Sigmoid colon (tissue), 3 donors: ENCODE measurements at regions not wholly inside any gene's neighbourhood (a gene's known extent, or its start where the extent isn't known, plus 50 kb on each side); places are given as distances from the start of the nearest gene placed in this dataset.

ENCODE experiments used
- POLR2A ChIP-seq, 2 donors: fragments of 450-650 bp; IDR thresholded peaks; one replicate each; pipeline ENCODE4 v1.6.1; 2016; ENCODE audit warnings: antibody characterized with exemption in 2 of 2, mild to moderate bottlenecking in 2 of 2, moderate library complexity in 2 of 2
- TF ChIP-seq, protein P1 (sequence below), 4 experiments: fragments of 450-650 bp in 3 of 4; fragments of 200-600 bp in 1 of 4; IDR thresholded peaks; one replicate each; pipeline ENCODE4 v1.5.1; 2016 to 2019; ENCODE audit warnings: antibody characterized with exemption in 4 of 4, mild to moderate bottlenecking in 3 of 4, moderate library complexity in 2 of 4

DNA sequence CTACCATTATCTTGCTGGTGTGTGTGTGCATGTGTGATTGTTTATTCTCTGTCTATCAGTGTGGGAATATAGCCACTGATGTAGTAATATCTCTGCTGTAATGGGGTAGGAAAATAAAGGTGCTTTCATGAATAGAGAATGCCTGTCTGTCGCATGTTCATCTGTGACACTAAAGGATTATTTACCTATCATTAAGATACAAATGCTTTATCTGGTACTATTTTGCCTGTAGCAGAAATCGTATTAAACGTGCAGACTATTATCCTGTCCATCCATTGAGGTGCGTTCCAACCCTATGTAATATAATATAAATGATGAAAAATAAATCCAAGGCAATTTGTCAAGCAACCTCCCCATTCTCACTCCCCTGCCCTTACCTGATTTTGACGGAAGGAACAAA lies 1215.1 kb downstream of the BCL11B start:
- TF ChIP-seq, protein P1, sequence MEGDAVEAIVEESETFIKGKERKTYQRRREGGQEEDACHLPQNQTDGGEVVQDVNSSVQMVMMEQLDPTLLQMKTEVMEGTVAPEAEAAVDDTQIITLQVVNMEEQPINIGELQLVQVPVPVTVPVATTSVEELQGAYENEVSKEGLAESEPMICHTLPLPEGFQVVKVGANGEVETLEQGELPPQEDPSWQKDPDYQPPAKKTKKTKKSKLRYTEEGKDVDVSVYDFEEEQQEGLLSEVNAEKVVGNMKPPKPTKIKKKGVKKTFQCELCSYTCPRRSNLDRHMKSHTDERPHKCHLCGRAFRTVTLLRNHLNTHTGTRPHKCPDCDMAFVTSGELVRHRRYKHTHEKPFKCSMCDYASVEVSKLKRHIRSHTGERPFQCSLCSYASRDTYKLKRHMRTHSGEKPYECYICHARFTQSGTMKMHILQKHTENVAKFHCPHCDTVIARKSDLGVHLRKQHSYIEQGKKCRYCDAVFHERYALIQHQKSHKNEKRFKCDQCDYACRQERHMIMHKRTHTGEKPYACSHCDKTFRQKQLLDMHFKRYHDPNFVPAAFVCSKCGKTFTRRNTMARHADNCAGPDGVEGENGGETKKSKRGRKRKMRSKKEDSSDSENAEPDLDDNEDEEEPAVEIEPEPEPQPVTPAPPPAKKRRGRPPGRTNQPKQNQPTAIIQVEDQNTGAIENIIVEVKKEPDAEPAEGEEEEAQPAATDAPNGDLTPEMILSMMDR (IDR thresholded peaks at IDR 0.05), result no peak
- no peak for TF ChIP-seq POLR2A (IDR thresholded peaks at IDR 0.05)
